Tibial artery (tissue), 4 donors: ENCODE measurements at regions not wholly inside any gene's neighbourhood (a gene's known extent, or its start where the extent isn't known, plus 50 kb on each side); places are given as distances from the start of the nearest gene placed in this dataset.

Source experiments
- DNase-seq, 2 donors: peaks; one replicate each; pipeline ENCODE4 v3.0.0-alpha.2; 2019
- H3K27ac ChIP-seq, 2 donors: fragments of 200-600 bp; sonication (generic) in 1 of 2; 1 replicate in 1 of 2; 2 replicates in 1 of 2; pipeline ENCODE4 v1.5.1; 2018 to 2019; ENCODE audit warnings: mild to moderate bottlenecking in 1 of 2
- H3K27me3 ChIP-seq, 2 donors: fragments of 200-600 bp; sonication (generic) in 1 of 2; one replicate each; pipeline versions ENCODE4 v1.5.1 to v1.6.0; 2016 to 2019
- H3K36me3 ChIP-seq, 3 donors: fragments of 200-600 bp; sonication (generic) in 2 of 3; one replicate each; pipeline ENCODE4 v1.5.1; 2016 to 2019; ENCODE audit warnings: mild to moderate bottlenecking in 2 of 3
- H3K4me1 ChIP-seq, 4 donors: fragments of 200-600 bp; sonication (generic) in 2 of 4; 1 replicate in 3 of 4; 2 replicates in 1 of 4; pipeline ENCODE4 v1.5.1; 2016 to 2019
- H3K4me3 ChIP-seq, 2 donors: fragments of 200-600 bp; sonication (generic) in 1 of 2; 1 replicate in 1 of 2; 2 replicates in 1 of 2; pipeline ENCODE4 v1.5.1; 2018 to 2019; ENCODE audit warnings: mild to moderate bottlenecking in 2 of 2
- H3K9me3 ChIP-seq, 3 donors: fragments of 200-600 bp; sonication (generic) in 1 of 3; one replicate each; pipeline ENCODE4 v1.5.1; 2016 to 2019
- intact Hi-C: fragments of 100-400 bp; cut with DNase I; formaldehyde crosslinking; loops from one replicate; pipeline ENCODE4 v1.15.0; 2023; ENCODE audit warnings: low total_unique reads
- TF ChIP-seq, protein P1 (sequence below), 2 experiments: fragments of 200-600 bp in 1 of 2; fragments of 450-650 bp in 1 of 2; IDR thresholded peaks; one replicate each; pipeline ENCODE4 v1.5.1; 2017 to 2019; ENCODE audit warnings: antibody characterized with exemption in 2 of 2, mild to moderate bottlenecking in 1 of 2, moderate library complexity in 1 of 2

GRCh38 chr1:95806171-95806570 lies 572.2 kb downstream of the RWDD3 start:
- H3K27ac ChIP-seq = no peak overlapping the region
- DNase-seq = no peak

GRCh38 chr1:95809391-95809790 lies 575.4 kb downstream of the RWDD3 start:
- TF ChIP-seq, protein P1, sequence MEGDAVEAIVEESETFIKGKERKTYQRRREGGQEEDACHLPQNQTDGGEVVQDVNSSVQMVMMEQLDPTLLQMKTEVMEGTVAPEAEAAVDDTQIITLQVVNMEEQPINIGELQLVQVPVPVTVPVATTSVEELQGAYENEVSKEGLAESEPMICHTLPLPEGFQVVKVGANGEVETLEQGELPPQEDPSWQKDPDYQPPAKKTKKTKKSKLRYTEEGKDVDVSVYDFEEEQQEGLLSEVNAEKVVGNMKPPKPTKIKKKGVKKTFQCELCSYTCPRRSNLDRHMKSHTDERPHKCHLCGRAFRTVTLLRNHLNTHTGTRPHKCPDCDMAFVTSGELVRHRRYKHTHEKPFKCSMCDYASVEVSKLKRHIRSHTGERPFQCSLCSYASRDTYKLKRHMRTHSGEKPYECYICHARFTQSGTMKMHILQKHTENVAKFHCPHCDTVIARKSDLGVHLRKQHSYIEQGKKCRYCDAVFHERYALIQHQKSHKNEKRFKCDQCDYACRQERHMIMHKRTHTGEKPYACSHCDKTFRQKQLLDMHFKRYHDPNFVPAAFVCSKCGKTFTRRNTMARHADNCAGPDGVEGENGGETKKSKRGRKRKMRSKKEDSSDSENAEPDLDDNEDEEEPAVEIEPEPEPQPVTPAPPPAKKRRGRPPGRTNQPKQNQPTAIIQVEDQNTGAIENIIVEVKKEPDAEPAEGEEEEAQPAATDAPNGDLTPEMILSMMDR (IDR thresholded peaks at IDR 0.05) = no peak
- no peaks in the 10 kb centered on the region for H3K27me3 ChIP-seq
- H3K27ac ChIP-seq = no peak overlapping the region
- intact Hi-C loops = no loop called here
- no peaks in the 10 kb centered on the region for H3K9me3 ChIP-seq
- no peak overlapping the region for H3K4me3 ChIP-seq
- no peaks in the 10 kb centered on the region for H3K4me1 ChIP-seq
- DNase-seq = no peak
- no peaks in the 10 kb centered on the region for H3K36me3 ChIP-seq

More at GRCh38 chr1:95806171-95806570, 572.2 kb downstream of the RWDD3 start:
- no peaks in the 10 kb centered on the region for H3K9me3 ChIP-seq
- intact Hi-C loops = no loop called here
- TF ChIP-seq, protein P1 (IDR thresholded peaks at IDR 0.05) = no peak
- H3K4me3 ChIP-seq = no peak overlapping the region
- no peaks in the 10 kb centered on the region for H3K27me3 ChIP-seq
- no peaks in the 10 kb centered on the region for H3K36me3 ChIP-seq
- no peaks in the 10 kb centered on the region for H3K4me1 ChIP-seq

GRCh38 chr1:95815511-95815910 lies 581.5 kb downstream of the RWDD3 start:
- H3K27me3 ChIP-seq = no peaks in the 10 kb centered on the region
- TF ChIP-seq, protein P1 (IDR thresholded peaks at IDR 0.05) = no peak
- no peaks in the 10 kb centered on the region for H3K36me3 ChIP-seq
- H3K27ac ChIP-seq = no peak overlapping the region
- H3K4me3 ChIP-seq = no peak overlapping the region
- no peaks in the 10 kb centered on the region for H3K4me1 ChIP-seq
- intact Hi-C loops = no loop called here
- no peak for DNase-seq
- H3K9me3 ChIP-seq = no peaks in the 10 kb centered on the region

DNA sequence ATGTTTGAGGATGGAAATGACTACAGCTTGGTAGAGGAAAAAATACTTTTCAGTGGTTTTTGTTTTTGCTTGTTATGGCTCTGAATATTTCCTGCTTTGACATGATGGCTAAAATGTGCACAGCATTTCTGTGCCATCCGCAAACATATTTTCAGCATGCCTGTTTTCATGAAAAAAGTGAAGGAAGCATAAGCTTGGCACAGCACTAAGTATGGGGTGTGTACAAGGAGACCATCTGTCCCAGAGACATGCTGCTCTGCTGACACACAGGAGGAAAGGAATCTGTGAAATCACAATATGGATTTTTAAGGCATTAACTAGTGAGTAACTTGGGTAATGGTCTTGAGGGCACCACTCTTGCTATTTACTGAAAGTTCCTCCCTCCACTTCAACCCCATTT lies 595.5 kb downstream of the RWDD3 start:
- Histone ChIP-seq H3K9me3 (no peaks in the 10 kb centered on the region), H3K4me1 (no peaks in the 10 kb centered on the region), H3K4me3 (no peak overlapping the region), H3K27ac (no peak overlapping the region), H3K27me3 (no peaks in the 10 kb centered on the region), H3K36me3 (no peaks in the 10 kb centered on the region)
- DNase-seq = no peak
- TF ChIP-seq, protein P1 (IDR thresholded peaks at IDR 0.05) = no peak
- intact Hi-C loops = no loop called here

DNA sequence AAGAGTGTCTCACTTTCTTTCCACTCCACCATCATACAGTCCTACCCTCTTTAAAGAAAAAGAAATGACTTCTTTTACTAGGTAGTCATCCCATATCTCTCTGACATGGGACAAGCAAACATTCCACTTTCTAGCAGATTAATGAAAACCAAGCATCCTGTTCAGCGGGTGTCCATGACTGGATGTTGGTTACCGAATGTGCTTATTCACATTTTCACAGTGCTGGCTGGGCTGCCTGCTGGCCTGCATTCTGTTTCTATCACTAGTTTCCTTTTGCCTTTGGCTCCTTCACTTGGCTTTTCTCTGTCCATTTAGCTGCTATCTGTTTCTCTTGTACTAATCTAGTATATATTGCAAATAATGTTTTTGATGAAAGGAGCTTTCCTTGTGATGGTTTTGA lies 598.4 kb downstream of the RWDD3 start:
- Histone ChIP-seq H3K36me3 (no peaks in the 10 kb centered on the region), H3K4me1 (no peaks in the 10 kb centered on the region), H3K27me3 (no peaks in the 10 kb centered on the region), H3K4me3 (no peak overlapping the region), H3K27ac (no peak overlapping the region), H3K9me3 (no peaks in the 10 kb centered on the region)
- intact Hi-C loops = no loop called here
- DNase-seq = no peak
- TF ChIP-seq, protein P1 (IDR thresholded peaks at IDR 0.05) = no peak

GRCh38 chr1:95849439-95849838 lies 615.4 kb downstream of the RWDD3 start:
- no peaks in the 10 kb centered on the region for H3K27me3 ChIP-seq
- no peak for DNase-seq
- H3K27ac ChIP-seq = no peak overlapping the region
- TF ChIP-seq, protein P1 (IDR thresholded peaks at IDR 0.05) = no peak
- no peak overlapping the region for H3K4me3 ChIP-seq
- no peaks in the 10 kb centered on the region for H3K9me3 ChIP-seq
- H3K4me1 ChIP-seq = no peaks in the 10 kb centered on the region
- no peaks in the 10 kb centered on the region for H3K36me3 ChIP-seq
- intact Hi-C loops = no loop called here
